Naive thymus-derived CD4-positive, alpha-beta T cell (primary cell): ENCODE measurements at regions not wholly inside any gene's neighbourhood (a gene's known extent, or its start where the extent isn't known, plus 50 kb on each side); places are given as distances from the start of the nearest gene placed in this dataset.
"Not testable (repeated sequence)": the region's sequence is repeated elsewhere in the genome, so short reads cannot be mapped to it uniquely, and the experiment has no call there.

Experiments used
- ATAC-seq: fragments of 150-1000 bp; cut with Tn5 transposase; 2 replicates; pipeline ENCODE4 v1.10.0; 2021; ENCODE audit warnings: mild to moderate bottlenecking, moderate library complexity
- CTCF ChIA-PET: fragments of 350-600 bp; sonication (Branson Sonifier 250); formaldehyde crosslinking; loops from one replicate; lab custom pipeline; 2021; ENCODE audit warnings: antibody characterized with exemption; lab: Charles Lee
- POLR2A ChIA-PET: fragments of 350-600 bp; sonication (Branson Sonifier 250); formaldehyde crosslinking; loops from one replicate; lab custom pipeline; 2021; ENCODE audit warnings: antibody characterized with exemption, inconsistent platforms; lab: Charles Lee
- DNase-seq, 9 donors: peaks; one replicate each; pipeline versions ENCODE4 v3.0.0 to v3.0.0-alpha.2; 2020 to 2022; ENCODE audit warnings: mixed read lengths in 1 of 9
- H3K27ac ChIP-seq: one replicate; pipeline ENCODE4 v1.7.0; 2013; ENCODE audit warnings: mild to moderate bottlenecking, low read depth, low read length, moderate library complexity
- H3K27me3 ChIP-seq, 2 donors: one replicate each; pipeline ENCODE4 v1.7.0; 2013; ENCODE audit warnings: low read length in 2 of 2, mild to moderate bottlenecking in 2 of 2, moderate library complexity in 2 of 2; ENCODE audit not compliant: control insufficient read depth in 2 of 2, insufficient read depth in 2 of 2
- H3K36me3 ChIP-seq, 3 experiments: 1 replicate in 2 of 3; 2 replicates in 1 of 3; pipeline ENCODE4 v1.7.0; 2013; ENCODE audit warnings: low read length in 3 of 3, mild to moderate bottlenecking in 3 of 3, moderate library complexity in 1 of 3; ENCODE audit not compliant: insufficient read depth in 3 of 3, control insufficient read depth in 2 of 3
- H3K4me1 ChIP-seq, 2 donors: one replicate each; pipeline ENCODE4 v1.7.0; 2013; ENCODE audit warnings: low read length in 2 of 2, mild to moderate bottlenecking in 2 of 2, moderate library complexity in 1 of 2; ENCODE audit not compliant: control insufficient read depth in 2 of 2, insufficient read depth in 2 of 2
- H3K4me3 ChIP-seq: 2 replicates; pipeline ENCODE4 v1.7.0; 2013; ENCODE audit warnings: mild to moderate bottlenecking, low read length
- H3K9me3 ChIP-seq, 3 experiments: 1 replicate in 2 of 3; 2 replicates in 1 of 3; pipeline ENCODE4 v1.7.0; 2013; ENCODE audit warnings: low read length in 3 of 3; ENCODE audit not compliant: control insufficient read depth in 2 of 3
- H3K27ac Mint-ChIP-seq, 9 donors: one replicate each; pipeline ENCODE4 v1.8.0; 2020 to 2022; ENCODE audit warnings: mixed read lengths in 9 of 9, mild to moderate bottlenecking in 8 of 9, moderate library complexity in 5 of 9, inconsistent platforms in 2 of 9
- H3K27me3 Mint-ChIP-seq, 5 donors: one replicate each; pipeline ENCODE4 v1.8.0; 2021 to 2022; ENCODE audit warnings: mixed read lengths in 5 of 5, mild to moderate bottlenecking in 1 of 5
- H3K36me3 Mint-ChIP-seq, 5 donors: one replicate each; pipeline ENCODE4 v1.8.0; 2020 to 2022; ENCODE audit warnings: mixed read lengths in 5 of 5, mild to moderate bottlenecking in 3 of 5, inconsistent platforms in 1 of 5
- H3K4me1 Mint-ChIP-seq, 7 donors: one replicate each; pipeline ENCODE4 v1.8.0; 2020 to 2022; ENCODE audit warnings: mixed read lengths in 7 of 7, mild to moderate bottlenecking in 3 of 7, inconsistent platforms in 1 of 7
- H3K4me3 Mint-ChIP-seq, 10 donors: one replicate each; pipeline ENCODE4 v1.8.0; 2020 to 2022; ENCODE audit warnings: mild to moderate bottlenecking in 10 of 10, mixed read lengths in 10 of 10, moderate library complexity in 6 of 10, inconsistent platforms in 2 of 10
- H3K9me3 Mint-ChIP-seq, 11 donors: one replicate each; pipeline ENCODE4 v1.8.0; 2020 to 2022; ENCODE audit warnings: mixed read lengths in 11 of 11, mild to moderate bottlenecking in 4 of 11, inconsistent platforms in 1 of 11, moderate library complexity in 1 of 11
- intact Hi-C, 2 donors: fragments of 100-400 bp; cut with micrococcal nuclease; formaldehyde crosslinking; loops; one replicate each; pipeline ENCODE4 v1.15.1; 2023

GRCh38 chr7:63047546-63047945 is 951.1 kb upstream of the ZNF722 start:
- intact Hi-C loops = no loop called here
- Histone ChIP-seq H3K4me1 (no peaks in the 10 kb centered on the region), H3K9me3 (peaks cover 0 to 31% (median 0%) of the 10 kb centered on the region in 3 experiments), H3K36me3 (no peaks in the 10 kb centered on the region), H3K27me3 (no peaks in the 10 kb centered on the region), H3K4me3 (no peak overlapping the region), H3K27ac (no peak overlapping the region)
- no peak overlapping the region for H3K4me3 Mint-ChIP-seq
- DNase-seq (no peak), ATAC-seq (no peak)
- no peaks in the 10 kb centered on the region for H3K27me3 Mint-ChIP-seq
- no peaks in the 10 kb centered on the region for H3K4me1 Mint-ChIP-seq
- no peak overlapping the region for H3K27ac Mint-ChIP-seq
- POLR2A ChIA-PET = no interaction called here
- CTCF ChIA-PET = no interaction called here
- peaks cover 0 to 8% (median 3%) of the 10 kb centered on the region in 5 donors for H3K36me3 Mint-ChIP-seq
- peaks cover 5 to 54% (median 24%) of the 10 kb centered on the region in 11 donors for H3K9me3 Mint-ChIP-seq

- Mint-ChIP-seq H3K27ac (no peak overlapping the region), H3K4me3 (no peak overlapping the region), H3K4me1 (no peaks in the 10 kb centered on the region), H3K27me3 (no peaks in the 10 kb centered on the region), H3K9me3 (peaks cover 0 to 41% (median 15%) of the 10 kb centered on the region in 11 donors), H3K36me3 (no peaks in the 10 kb centered on the region)
- intact Hi-C loops = no loop called here
- peaks cover 0 to 24% (median 0%) of the 10 kb centered on the region in 3 experiments for H3K9me3 ChIP-seq
- H3K27me3 ChIP-seq = no peaks in the 10 kb centered on the region
- no peak overlapping the region for H3K27ac ChIP-seq
- H3K4me1 ChIP-seq = no peaks in the 10 kb centered on the region
- H3K4me3 ChIP-seq = no peak overlapping the region
- ChIA-PET POLR2A (no interaction called here), CTCF (no interaction called here)
- DNase-seq (no peak), ATAC-seq (no peak)
- H3K36me3 ChIP-seq = no peaks in the 10 kb centered on the region
Observed at GRCh38 chr7:63054191-63054661, 944.4 kb upstream of the ZNF722 start.

- Mint-ChIP-seq H3K9me3 (peaks cover 0 to 27% (median 14%) of the 10 kb centered on the region in 11 donors), H3K27ac (no peak overlapping the region), H3K4me1 (no peaks in the 10 kb centered on the region), H3K27me3 (no peaks in the 10 kb centered on the region), H3K4me3 (no peak overlapping the region), H3K36me3 (no peaks in the 10 kb centered on the region)
- no peak overlapping the region for H3K27ac ChIP-seq
- no peak overlapping the region for H3K4me3 ChIP-seq
- H3K27me3 ChIP-seq = no peaks in the 10 kb centered on the region
- DNase-seq (no peak), ATAC-seq (no peak)
- CTCF ChIA-PET = no interaction called here
- intact Hi-C loops = no loop called here
- H3K36me3 ChIP-seq = no peaks in the 10 kb centered on the region
- H3K9me3 ChIP-seq = peaks cover 0 to 19% (median 0%) of the 10 kb centered on the region in 3 experiments
- POLR2A ChIA-PET = no interaction called here
- no peaks in the 10 kb centered on the region for H3K4me1 ChIP-seq
Observed at GRCh38 chr7:63057265-63057664, 941.4 kb upstream of the ZNF722 start.

GRCh38 chr7:63060701-63061100 is 937.9 kb upstream of the ZNF722 start:
- H3K4me1 Mint-ChIP-seq, H3K4me3 Mint-ChIP-seq, CTCF ChIA-PET, POLR2A ChIA-PET, H3K4me1 ChIP-seq, H3K4me3 ChIP-seq, DNase-seq, H3K36me3 ChIP-seq, H3K36me3 Mint-ChIP-seq, H3K27me3 ChIP-seq, intact Hi-C loops, H3K27ac Mint-ChIP-seq, ATAC-seq, H3K27me3 Mint-ChIP-seq, H3K27ac ChIP-seq: not testable (repeated sequence)
- H3K9me3 Mint-ChIP-seq = peaks cover 0 to 24% (median 11%) of the 10 kb centered on the region in 11 donors
- peaks cover 0 to 11% (median 0%) of the 10 kb centered on the region in 3 experiments for H3K9me3 ChIP-seq

- POLR2A ChIA-PET = no interaction called here
- no peak for DNase-seq
Observed at GRCh38 chr7:63065684-63066083, 933.0 kb upstream of the ZNF722 start.

GRCh38 chr7:63066235-63066634 is 932.4 kb upstream of the ZNF722 start:
- H3K4me3 ChIP-seq, H3K4me1 ChIP-seq, DNase-seq, H3K27me3 Mint-ChIP-seq, H3K36me3 ChIP-seq, H3K4me1 Mint-ChIP-seq, POLR2A ChIA-PET, intact Hi-C loops, CTCF ChIA-PET, H3K27me3 ChIP-seq, H3K27ac ChIP-seq, H3K4me3 Mint-ChIP-seq, H3K27ac Mint-ChIP-seq, ATAC-seq: not testable (repeated sequence)
- peaks cover 0 to 13% (median 0%) of the 10 kb centered on the region in 3 experiments for H3K9me3 ChIP-seq
- Mint-ChIP-seq H3K9me3 (peaks cover 6 to 47% (median 20%) of the 10 kb centered on the region in 11 donors), H3K36me3 (peaks cover 0 to 11% (median 0%) of the 10 kb centered on the region in 5 donors)

More at GRCh38 chr7:63065684-63066083, 933.0 kb upstream of the ZNF722 start:
- H3K4me3 ChIP-seq = no peak overlapping the region
- Mint-ChIP-seq H3K4me1 (no peaks in the 10 kb centered on the region), H3K36me3 (peaks cover 0 to 11% (median 0%) of the 10 kb centered on the region in 5 donors), H3K27me3 (no peaks in the 10 kb centered on the region), H3K9me3 (peaks cover 4 to 47% (median 16%) of the 10 kb centered on the region in 11 donors), H3K27ac (no peak overlapping the region), H3K4me3 (no peak overlapping the region)
- no peak for ATAC-seq
- H3K4me1 ChIP-seq = no peaks in the 10 kb centered on the region
- H3K27me3 ChIP-seq = no peaks in the 10 kb centered on the region
- CTCF ChIA-PET = no interaction called here
- H3K36me3 ChIP-seq = no peaks in the 10 kb centered on the region
- intact Hi-C loops = no loop called here
- H3K9me3 ChIP-seq = peaks cover 0 to 8% (median 0%) of the 10 kb centered on the region in 3 experiments
- H3K27ac ChIP-seq = no peak overlapping the region

GRCh38 chr7:63067897-63068585 is 930.6 kb upstream of the ZNF722 start:
- Mint-ChIP-seq H3K27ac (no peak overlapping the region), H3K36me3 (peaks cover 0 to 11% (median 0%) of the 10 kb centered on the region in 5 donors), H3K9me3 (peaks cover 0 to 57% (median 23%) of the 10 kb centered on the region in 11 donors), H3K27me3 (no peaks in the 10 kb centered on the region), H3K4me1 (no peaks in the 10 kb centered on the region), H3K4me3 (no peak overlapping the region)
- Histone ChIP-seq H3K4me3 (no peak overlapping the region), H3K27ac (no peak overlapping the region), H3K27me3 (no peaks in the 10 kb centered on the region), H3K4me1 (no peaks in the 10 kb centered on the region), H3K36me3 (no peaks in the 10 kb centered on the region), H3K9me3 (peaks cover 0 to 27% (median 0%) of the 10 kb centered on the region in 3 experiments)
- DNase-seq = no peak
- ChIA-PET POLR2A (no interaction called here), CTCF (no interaction called here)
- no peak for ATAC-seq
- intact Hi-C loops = no loop called here
